ENCODE measurements at regions not wholly inside any gene's neighbourhood (a gene's known extent, or its start where the extent isn't known, plus 50 kb on each side); places are given as distances from the start of the nearest gene placed in this dataset.

- DNase-seq: no peak
Measured at GRCh38 chr20:11375966-11376365, 541.7 kb upstream of the BTBD3 start.

GRCh38 chr20:11376420-11376819 is 541.3 kb upstream of the BTBD3 start:
- no peak for DNase-seq

GRCh38 chr20:11376998-11377397 is 540.7 kb upstream of the BTBD3 start:
- no peak for DNase-seq

GRCh38 chr20:11377761-11378160 is 539.9 kb upstream of the BTBD3 start:
- no peak for DNase-seq

GRCh38 chr20:11378252-11378651 is 539.4 kb upstream of the BTBD3 start:
- no peak for DNase-seq

GRCh38 chr20:11379257-11380011 is 538.3 kb upstream of the BTBD3 start:
- no peak for DNase-seq

- DNase-seq: no peak
Measured at GRCh38 chr20:11380283-11380682, 537.4 kb upstream of the BTBD3 start.

- no peak for DNase-seq
Measured at GRCh38 chr20:11387189-11387754, 530.4 kb upstream of the BTBD3 start.

GRCh38 chr20:11389186-11389585 is 528.5 kb upstream of the BTBD3 start:
- no peak for DNase-seq

- DNase-seq: no peak
Measured at GRCh38 chr20:11391591-11391990, 526.1 kb upstream of the BTBD3 start.

GRCh38 chr20:11394145-11394833 is 523.4 kb upstream of the BTBD3 start:
- DNase-seq: no peak

- DNase-seq: no peak
Measured at GRCh38 chr20:11395581-11395980, 522.1 kb upstream of the BTBD3 start.

- no peak for DNase-seq
Measured at GRCh38 chr20:11401988-11402387, 515.7 kb upstream of the BTBD3 start.

GRCh38 chr20:11403711-11404110 is 514.0 kb upstream of the BTBD3 start:
- no peak for DNase-seq

GRCh38 chr20:11406877-11407276 is 510.8 kb upstream of the BTBD3 start:
- DNase-seq: no peak

GRCh38 chr20:11409561-11409960 is 508.1 kb upstream of the BTBD3 start:
- no peak for DNase-seq

GRCh38 chr20:11411765-11412164 is 505.9 kb upstream of the BTBD3 start:
- no peak for DNase-seq

- no peak for DNase-seq
Measured at GRCh38 chr20:11426948-11427347, 490.7 kb upstream of the BTBD3 start.

GRCh38 chr20:11429168-11429567 is 488.5 kb upstream of the BTBD3 start:
- no peak for DNase-seq

GRCh38 chr20:11429889-11430519 is 487.7 kb upstream of the BTBD3 start:
- DNase-seq: no peak

- DNase-seq: no peak
Measured at GRCh38 chr20:11430652-11431051, 487.0 kb upstream of the BTBD3 start.

- DNase-seq: no peak
Measured at GRCh38 chr20:11431621-11432020, 486.1 kb upstream of the BTBD3 start.

GRCh38 chr20:11432407-11432806 is 485.3 kb upstream of the BTBD3 start:
- DNase-seq: no peak

All from NCI-H2029 treated with DMSO at 0.1 percent for 48 hours (cell line).